Stimulated activated CD4-positive, alpha-beta T cell treated with anti-CD3 and anti-CD28 coated beads, TNF-alpha, amount 100 ng/mL, for 48 hours (primary cell): ENCODE measurements at regions not wholly inside any gene's neighbourhood (a gene's known extent, or its start where the extent isn't known, plus 50 kb on each side); places are given as distances from the start of the nearest gene placed in this dataset.
"Not testable (repeated sequence)": the region's sequence is repeated elsewhere in the genome, so short reads cannot be mapped to it uniquely, and the experiment has no call there.

Experiments used
- DNase-seq, 3 donors: peaks; one replicate each; pipeline ENCODE4 v3.0.0-alpha.2; 2020; ENCODE audit warnings: low read depth in 3 of 3

GRCh38 chr12:58647495-58647894 is 272.8 kb downstream of the LRIG3 start:
- DNase-seq: no peak

GRCh38 chr12:58648176-58648575 is 272.1 kb downstream of the LRIG3 start:
- DNase-seq: no peak

GRCh38 chr12:58651850-58652249 is 268.5 kb downstream of the LRIG3 start:
- no peak for DNase-seq

GRCh38 chr12:58654021-58654420 is 266.3 kb downstream of the LRIG3 start:
- DNase-seq: no peak

GRCh38 chr12:58655375-58655774 is 264.9 kb downstream of the LRIG3 start:
- no peak for DNase-seq

DNA sequence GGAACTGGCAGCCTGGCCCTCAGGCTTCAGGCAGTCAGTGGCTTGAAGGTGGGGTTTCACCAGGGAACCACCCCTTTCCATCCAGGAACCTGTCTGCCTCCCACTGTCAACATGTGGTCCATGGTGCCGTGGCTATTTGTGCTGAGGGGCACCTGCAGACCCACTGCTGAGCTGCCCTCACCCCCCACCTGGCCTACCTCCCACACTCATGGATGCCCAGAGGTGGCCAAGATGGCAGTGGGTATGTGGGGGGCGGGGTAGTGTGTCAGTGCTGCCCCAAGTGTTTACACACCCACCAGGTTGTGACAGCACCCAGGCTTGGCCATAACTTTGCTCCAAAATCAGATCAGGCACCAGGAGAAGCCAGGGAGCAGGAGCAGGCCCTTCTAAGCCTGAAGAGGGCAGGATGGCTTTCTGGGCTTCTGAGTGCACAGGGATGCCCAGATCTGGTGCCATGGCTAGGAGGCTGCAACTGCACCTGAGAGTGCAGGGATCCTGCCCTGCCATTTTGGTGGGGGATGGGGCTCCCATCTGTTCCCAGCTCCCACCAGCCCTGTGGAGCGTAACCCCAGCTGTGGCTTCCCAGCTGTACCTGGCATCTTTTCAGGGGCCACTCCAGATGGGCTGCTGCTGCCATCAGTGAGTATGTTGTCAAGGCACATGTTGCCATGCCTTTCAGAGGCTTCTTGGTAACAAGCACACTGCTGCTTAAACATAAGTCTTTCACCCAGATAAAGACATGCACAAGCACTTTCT is 263.9 kb downstream of the LRIG3 start:
- DNase-seq: no peak

- DNase-seq: no peak
Observed at GRCh38 chr12:58657190-58657589, 263.1 kb downstream of the LRIG3 start.

DNA sequence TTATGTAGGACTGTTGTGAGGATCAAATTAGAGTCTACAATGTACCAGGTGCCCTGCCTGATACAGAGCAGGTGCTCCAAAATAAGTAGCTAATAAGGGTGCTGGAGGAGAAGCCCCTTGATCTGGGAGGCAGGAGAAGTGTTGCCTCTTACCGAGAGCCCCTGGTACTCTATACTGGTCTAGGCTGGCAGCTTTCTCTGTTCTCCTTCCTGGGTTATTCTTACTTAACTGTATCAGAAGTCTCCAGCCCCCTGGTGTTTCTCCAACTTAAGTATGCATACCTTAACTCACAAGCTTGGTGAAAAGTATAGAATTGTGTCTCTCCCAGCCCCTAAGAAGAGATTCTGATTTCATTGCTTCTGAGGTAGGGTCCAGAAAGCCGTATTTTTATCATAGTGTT is 254.9 kb downstream of the LRIG3 start:
- no peak for DNase-seq

DNA sequence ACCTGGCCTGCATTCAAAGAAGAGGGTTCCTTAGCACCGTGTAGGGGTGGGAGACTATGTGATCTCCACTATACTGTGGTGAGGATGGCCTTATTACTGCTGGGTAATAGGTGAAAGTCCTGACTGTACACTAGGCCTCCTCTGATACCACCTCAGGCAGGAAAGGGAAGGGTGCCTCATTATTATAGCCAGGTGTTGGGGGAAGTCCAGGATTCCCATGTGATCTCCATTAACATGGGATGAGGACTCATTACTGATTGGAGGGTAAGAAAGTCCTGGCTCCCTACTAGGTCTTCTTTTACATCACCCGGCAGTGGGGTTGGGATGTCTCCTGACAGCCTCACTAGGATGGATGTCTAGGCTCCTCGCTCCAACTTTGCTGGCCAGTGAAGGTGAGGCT is 252.1 kb downstream of the LRIG3 start:
- DNase-seq: no peak

- DNase-seq: no peak
Observed at GRCh38 chr12:58668871-58669270, 251.4 kb downstream of the LRIG3 start.

- DNase-seq: no peak
Observed at GRCh38 chr12:58670623-58671022, 249.7 kb downstream of the LRIG3 start.

- DNase-seq: no peak
Observed at GRCh38 chr12:58671196-58671595, 249.1 kb downstream of the LRIG3 start.

- no peak for DNase-seq
Observed at GRCh38 chr12:58673021-58673420, 247.3 kb downstream of the LRIG3 start.

GRCh38 chr12:58677833-58678232 is 242.5 kb downstream of the LRIG3 start:
- not testable (repeated sequence) for DNase-seq

DNA sequence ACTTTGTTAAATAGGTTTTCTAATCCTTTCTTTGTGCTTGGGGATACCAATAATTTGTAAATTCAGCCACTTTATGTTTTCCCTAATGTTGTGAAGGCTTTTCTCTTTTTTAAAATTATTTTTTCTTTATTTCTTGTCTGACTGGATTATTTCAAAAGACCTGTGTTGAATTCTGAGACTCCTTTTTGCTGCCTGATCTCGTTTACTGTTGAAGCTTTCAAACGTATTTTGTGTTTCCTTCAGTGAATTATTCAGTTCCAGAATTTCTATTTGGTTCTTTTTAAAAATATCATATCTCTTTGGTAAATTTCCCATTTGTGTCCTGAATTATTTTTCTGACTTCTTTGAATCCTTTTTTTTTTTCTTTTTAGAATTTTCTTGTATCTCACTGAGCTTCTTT is 241.6 kb downstream of the LRIG3 start:
- no peak for DNase-seq

GRCh38 chr12:58681730-58682129 is 238.6 kb downstream of the LRIG3 start:
- DNase-seq: no peak

DNA sequence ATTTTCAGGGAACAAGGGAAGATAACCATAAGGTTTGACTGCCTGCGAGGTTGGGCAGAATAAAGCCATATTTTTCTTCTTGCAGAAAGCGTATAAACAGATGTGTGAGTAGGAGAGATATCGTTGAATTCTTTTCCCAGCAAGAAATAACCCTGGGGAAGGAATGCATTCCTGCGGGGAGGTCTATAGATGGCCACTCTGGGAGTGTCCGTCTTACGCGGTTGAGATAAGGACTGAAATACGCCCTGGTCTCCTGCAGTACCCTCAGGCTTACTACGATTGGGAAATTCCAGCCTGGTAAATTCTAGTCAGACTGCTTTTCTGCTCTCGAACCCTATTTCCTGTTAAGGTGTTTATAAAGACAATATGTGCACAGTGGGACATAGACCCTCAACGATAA is 225.0 kb downstream of the LRIG3 start:
- no peak for DNase-seq

GRCh38 chr12:58701536-58701935 is 218.8 kb downstream of the LRIG3 start:
- DNase-seq: no peak

DNA sequence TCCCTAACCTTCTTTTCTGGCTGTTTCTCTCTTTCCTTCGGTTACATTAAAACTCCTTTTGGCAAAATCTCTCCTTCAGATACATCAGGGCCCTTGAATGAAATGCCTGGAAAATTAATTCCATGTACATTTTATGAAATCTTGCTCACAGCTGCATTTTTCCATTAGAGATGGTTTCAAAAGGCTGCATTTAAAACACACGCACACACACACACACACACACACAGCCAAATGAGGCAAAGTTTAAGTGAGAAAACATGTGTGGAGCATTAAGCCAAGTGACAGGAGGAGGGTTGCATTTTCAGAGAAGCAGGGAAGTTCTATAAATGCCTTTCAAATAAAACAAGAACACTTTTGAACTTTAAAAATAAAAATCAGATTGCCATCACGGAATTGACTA is 216.4 kb downstream of the LRIG3 start:
- DNase-seq: no peak

DNA sequence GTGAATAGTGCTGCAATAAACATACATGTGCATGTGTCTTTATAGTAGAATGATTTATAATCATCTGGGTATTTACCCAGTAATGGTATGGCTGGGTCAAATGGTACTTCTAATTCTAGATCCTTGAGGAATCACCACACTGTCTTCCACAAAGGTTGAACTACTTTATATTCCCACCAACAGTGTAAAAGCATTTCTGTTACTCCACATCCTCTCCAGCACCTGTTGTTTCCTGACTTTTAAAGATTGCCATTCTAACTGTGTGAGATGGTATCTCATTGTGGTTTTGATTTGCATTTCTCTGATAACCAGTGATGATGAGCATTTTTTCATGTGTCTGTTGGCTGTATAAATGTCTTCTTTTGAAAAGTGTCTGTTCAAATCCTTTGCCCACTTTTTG is 215.5 kb downstream of the LRIG3 start:
- DNase-seq: not testable (repeated sequence)

DNA sequence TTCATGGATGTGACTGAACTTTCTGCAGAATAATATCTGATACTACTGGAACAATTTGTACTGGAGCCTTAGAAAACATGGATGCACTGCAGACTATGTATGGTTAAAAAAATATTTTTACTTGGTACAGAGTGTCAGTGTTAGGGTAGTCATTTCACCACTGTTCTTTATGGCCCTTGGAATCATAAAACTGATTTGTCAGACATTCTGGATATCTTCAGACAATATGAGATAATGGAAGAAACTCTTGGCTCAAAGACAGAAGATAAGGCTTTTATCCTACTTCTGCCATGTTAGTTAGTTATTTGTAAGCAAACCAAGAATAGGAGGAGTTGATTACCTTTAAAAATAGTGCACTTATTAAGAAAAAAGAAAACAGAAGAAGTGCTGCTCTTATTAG is 209.4 kb downstream of the LRIG3 start:
- no peak for DNase-seq

- no peak for DNase-seq
Observed at GRCh38 chr12:58711974-58712373, 208.3 kb downstream of the LRIG3 start.

DNA sequence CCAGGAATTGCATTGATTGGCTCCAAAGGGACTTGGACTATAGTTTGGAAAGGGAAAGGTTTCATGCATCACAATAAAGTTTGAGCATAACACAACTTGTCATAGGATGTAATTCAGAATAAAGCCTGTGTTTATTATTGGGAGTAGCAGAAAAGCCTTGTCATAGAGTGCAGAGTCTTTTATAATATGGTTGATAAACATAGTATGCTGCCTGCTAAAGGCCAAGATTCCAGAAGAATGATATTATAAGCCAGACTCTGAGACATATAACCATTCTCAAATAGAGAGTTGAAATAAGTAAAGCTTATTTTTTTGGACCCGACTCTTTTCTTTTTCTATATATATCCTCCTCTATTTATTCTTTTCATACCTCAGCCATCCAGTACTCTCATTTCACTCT is 207.3 kb downstream of the LRIG3 start:
- no peak for DNase-seq

- no peak for DNase-seq
Observed at GRCh38 chr12:58719161-58719560, 201.1 kb downstream of the LRIG3 start.
